ENCODE measurements at regions not wholly inside any gene's neighbourhood (a gene's known extent, or its start where the extent isn't known, plus 50 kb on each side); places are given as distances from the start of the nearest gene placed in this dataset.

- H3K9ac ChIP-seq (ENCODE audit: low read length): no peak overlapping the region
- H3K9me3 ChIP-seq (ENCODE audit: control insufficient read depth in 1 of 2, insufficient read depth in 1 of 2, low read depth in 1 of 2, low read length in 2 of 2): no peaks in the 10 kb centered on the region
- no TSS peak for BruUV-seq (replicated peaks)
- no peak overlapping the region for H2AFZ ChIP-seq (ENCODE audit: low read depth, low read length, poor library complexity, severe bottlenecking)
- ChIA-PET RAD21 (ENCODE audit: low non-redundant PET in 1 of 2, low total read pairs in 2 of 2, uncharacterized antibody in 2 of 2, unreplicated experiment in 2 of 2) (no interaction called here), POLR2A (no interaction called here), CTCF (no interaction called here)
- intact Hi-C loops (cut with micrococcal nuclease): no loop called here
- no peak overlapping the region for H3K4me3 ChIP-seq (replicated peaks in 1 of 2; ENCODE audit: low read depth in 1 of 2, low read length in 2 of 2)
- no peak for DNase-seq (ENCODE audit: low read depth, low spot score)
- no peaks in the 10 kb centered on the region for H4K20me1 ChIP-seq (ENCODE audit: insufficient read depth)
- no peak for ATAC-seq
- H3K4me1 ChIP-seq (ENCODE audit: control insufficient read depth in 1 of 2, insufficient read depth in 2 of 2, low read length in 2 of 2): no peaks in the 10 kb centered on the region
- H3K27me3 ChIP-seq (ENCODE audit: insufficient read depth, low read length): peaks cover 15% of the 10 kb centered on the region; the same call in 1 of the 2 replicates
- TF ChIP-seq CBX3 (IDR thresholded peaks at IDR 0.05; ENCODE audit: low read depth) (no peak), SIN3A (IDR thresholded peaks at IDR 0.05; ENCODE audit: low read depth) (no peak), SRF (IDR thresholded peaks at IDR 0.05; ENCODE audit: low read depth) (no peak), ZBTB33 (IDR thresholded peaks at IDR 0.05; ENCODE audit: extremely low read depth, insufficient replicate concordance, low read length) (no peak), EZH2phosphoT487 (IDR thresholded peaks at IDR 0.05; ENCODE audit: borderline replicate concordance) (no peak), SP1 (IDR thresholded peaks at IDR 0.05; ENCODE audit: low read depth) (no peak), JUND (IDR thresholded peaks at IDR 0.05) (no peak), YY1 (IDR thresholded peaks at IDR 0.05; ENCODE audit: extremely low read depth, insufficient replicate concordance, low read depth, low read length) (no peak), ELF1 (IDR thresholded peaks at IDR 0.05; ENCODE audit: borderline replicate concordance, low read depth) (no peak), EZH2 (IDR thresholded peaks at IDR 0.05) (no peak), ZFX (IDR thresholded peaks at IDR 0.05) (no peak)
- TF ChIP-seq, protein P1, sequence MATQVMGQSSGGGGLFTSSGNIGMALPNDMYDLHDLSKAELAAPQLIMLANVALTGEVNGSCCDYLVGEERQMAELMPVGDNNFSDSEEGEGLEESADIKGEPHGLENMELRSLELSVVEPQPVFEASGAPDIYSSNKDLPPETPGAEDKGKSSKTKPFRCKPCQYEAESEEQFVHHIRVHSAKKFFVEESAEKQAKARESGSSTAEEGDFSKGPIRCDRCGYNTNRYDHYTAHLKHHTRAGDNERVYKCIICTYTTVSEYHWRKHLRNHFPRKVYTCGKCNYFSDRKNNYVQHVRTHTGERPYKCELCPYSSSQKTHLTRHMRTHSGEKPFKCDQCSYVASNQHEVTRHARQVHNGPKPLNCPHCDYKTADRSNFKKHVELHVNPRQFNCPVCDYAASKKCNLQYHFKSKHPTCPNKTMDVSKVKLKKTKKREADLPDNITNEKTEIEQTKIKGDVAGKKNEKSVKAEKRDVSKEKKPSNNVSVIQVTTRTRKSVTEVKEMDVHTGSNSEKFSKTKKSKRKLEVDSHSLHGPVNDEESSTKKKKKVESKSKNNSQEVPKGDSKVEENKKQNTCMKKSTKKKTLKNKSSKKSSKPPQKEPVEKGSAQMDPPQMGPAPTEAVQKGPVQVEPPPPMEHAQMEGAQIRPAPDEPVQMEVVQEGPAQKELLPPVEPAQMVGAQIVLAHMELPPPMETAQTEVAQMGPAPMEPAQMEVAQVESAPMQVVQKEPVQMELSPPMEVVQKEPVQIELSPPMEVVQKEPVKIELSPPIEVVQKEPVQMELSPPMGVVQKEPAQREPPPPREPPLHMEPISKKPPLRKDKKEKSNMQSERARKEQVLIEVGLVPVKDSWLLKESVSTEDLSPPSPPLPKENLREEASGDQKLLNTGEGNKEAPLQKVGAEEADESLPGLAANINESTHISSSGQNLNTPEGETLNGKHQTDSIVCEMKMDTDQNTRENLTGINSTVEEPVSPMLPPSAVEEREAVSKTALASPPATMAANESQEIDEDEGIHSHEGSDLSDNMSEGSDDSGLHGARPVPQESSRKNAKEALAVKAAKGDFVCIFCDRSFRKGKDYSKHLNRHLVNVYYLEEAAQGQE (IDR thresholded peaks at IDR 0.05; ENCODE audit: low read depth): no peak
- H3K4me2 ChIP-seq (ENCODE audit: low read length): no peak overlapping the region
- H3K36me3 ChIP-seq (ENCODE audit: control insufficient read depth in 1 of 2, insufficient read depth in 2 of 2, low read length in 2 of 2): no peaks in the 10 kb centered on the region
- H3K9me2 ChIP-seq (ENCODE audit: insufficient read depth): no peaks in the 10 kb centered on the region
- H3K79me2 ChIP-seq (ENCODE audit: insufficient read depth, low read length): no peaks in the 10 kb centered on the region
- H3K27ac ChIP-seq (ENCODE audit: low read depth, low read length): no peak overlapping the region
Observed at GRCh38 chr1:37415611-37416244, 58.7 kb upstream of the ZC3H12A start.

All from HCT116 (cell line).